Keratinocyte (primary cell): ENCODE measurements at regions not wholly inside any gene's neighbourhood (a gene's known extent, or its start where the extent isn't known, plus 50 kb on each side); places are given as distances from the start of the nearest gene placed in this dataset.
A peak's percentile ranks its signal among the peaks of the same experiment; 100 is the strongest.

Experiments
- CTCF ChIP-seq, 3 experiments: IDR thresholded peaks in 1 of 3; conservative IDR thresholded peaks in 1 of 3; optimal IDR thresholded peaks in 1 of 3; 2 replicates in 2 of 3; 3 replicates in 1 of 3; pipeline versions ENCODE3 to v1.5.1; 2011; ENCODE audit warnings: low read length in 3 of 3, mild to moderate bottlenecking in 3 of 3, moderate library complexity in 2 of 3, control low read depth in 1 of 3, inconsistent platforms in 1 of 3; ENCODE audit not compliant: insufficient read depth in 2 of 3; ENCODE audit errors: extremely low read depth in 1 of 3
- EZH2 ChIP-seq: IDR thresholded peaks from one replicate; pipeline ENCODE4 v1.6.1; 2012; ENCODE audit warnings: inconsistent platforms, mild to moderate bottlenecking, low read length, moderate library complexity

- TF ChIP-seq CTCF (optimal IDR thresholded peaks at IDR 0.05 in 1 of 3, IDR thresholded peaks at IDR 0.05 in 1 of 3, conservative IDR thresholded peaks at IDR 0.05 in 1 of 3; ENCODE audit: extremely low read depth in 1 of 3, insufficient read depth in 2 of 3, low read length in 3 of 3) (peak in 1 of 3 experiments; percentile 26), EZH2 (no peak)
Measured at GRCh38 chr14:106094654-106095189, 568.3 kb downstream of the TMEM121 start.
